Muscle layer of colon (tissue), 2 donors: ENCODE measurements at regions not wholly inside any gene's neighbourhood (a gene's known extent, or its start where the extent isn't known, plus 50 kb on each side); places are given as distances from the start of the nearest gene placed in this dataset.

Experiments used
- H3K27ac ChIP-seq: one replicate; pipeline ENCODE4 v1.7.0; 2013; ENCODE audit warnings: low read depth, mild to moderate bottlenecking, low read length, moderate library complexity
- H3K27me3 ChIP-seq, 2 donors: one replicate each; pipeline ENCODE4 v1.7.0; 2013; ENCODE audit warnings: low read length in 2 of 2, mild to moderate bottlenecking in 2 of 2; ENCODE audit not compliant: insufficient read depth in 2 of 2, control insufficient read depth in 1 of 2
- H3K36me3 ChIP-seq: one replicate; pipeline ENCODE4 v1.7.0; 2013; ENCODE audit warnings: mild to moderate bottlenecking, low read length; ENCODE audit not compliant: insufficient read depth
- H3K4me1 ChIP-seq: one replicate; pipeline ENCODE4 v1.7.0; 2013; ENCODE audit warnings: mild to moderate bottlenecking, low read length; ENCODE audit not compliant: insufficient read depth
- H3K4me3 ChIP-seq, 2 donors: one replicate each; pipeline ENCODE4 v1.7.0; 2013; ENCODE audit warnings: low read length in 2 of 2, low read depth in 1 of 2, mild to moderate bottlenecking in 1 of 2, moderate library complexity in 1 of 2
- H3K9ac ChIP-seq: one replicate; pipeline ENCODE4 v1.7.0; 2013; ENCODE audit warnings: low read length
- H3K9me3 ChIP-seq: one replicate; pipeline ENCODE4 v1.7.0; 2013; ENCODE audit warnings: mild to moderate bottlenecking, low read length
- donor health status: abdominal sarcoma.
- donor health status: Adenocarcinoma of cecum.

GRCh38 chr18:77559274-77559910 is 309.7 kb downstream of the GALR1 start:
- no peaks in the 10 kb centered on the region for H3K4me1 ChIP-seq
- no peaks in the 10 kb centered on the region for H3K9me3 ChIP-seq
- no peaks in the 10 kb centered on the region for H3K27me3 ChIP-seq
- H3K36me3 ChIP-seq = no peaks in the 10 kb centered on the region
- H3K27ac ChIP-seq = no peak overlapping the region
- no peak overlapping the region for H3K9ac ChIP-seq
- H3K4me3 ChIP-seq = no peak overlapping the region

- H3K27ac ChIP-seq = no peak overlapping the region
- H3K4me3 ChIP-seq = no peak overlapping the region
- no peaks in the 10 kb centered on the region for H3K36me3 ChIP-seq
- no peak overlapping the region for H3K9ac ChIP-seq
- H3K9me3 ChIP-seq = no peaks in the 10 kb centered on the region
- no peaks in the 10 kb centered on the region for H3K27me3 ChIP-seq
- no peaks in the 10 kb centered on the region for H3K4me1 ChIP-seq
Observed at GRCh38 chr18:77560341-77560992, 310.8 kb downstream of the GALR1 start.

GRCh38 chr18:77566604-77567003 is 317.0 kb downstream of the GALR1 start:
- Histone ChIP-seq H3K9me3 (no peaks in the 10 kb centered on the region), H3K9ac (no peak overlapping the region)

GRCh38 chr18:77567205-77567604 is 317.6 kb downstream of the GALR1 start:
- no peaks in the 10 kb centered on the region for H3K4me1 ChIP-seq
- H3K9ac ChIP-seq = no peak overlapping the region
- H3K36me3 ChIP-seq = no peaks in the 10 kb centered on the region
- no peak overlapping the region for H3K4me3 ChIP-seq
- H3K9me3 ChIP-seq = no peaks in the 10 kb centered on the region
- no peak overlapping the region for H3K27ac ChIP-seq
- H3K27me3 ChIP-seq = no peaks in the 10 kb centered on the region

More at GRCh38 chr18:77566604-77567003, 317.0 kb downstream of the GALR1 start:
- Histone ChIP-seq H3K36me3 (no peaks in the 10 kb centered on the region), H3K4me3 (no peak overlapping the region), H3K27ac (no peak overlapping the region), H3K4me1 (no peaks in the 10 kb centered on the region), H3K27me3 (no peaks in the 10 kb centered on the region)

GRCh38 chr18:77571743-77572142 is 322.1 kb downstream of the GALR1 start:
- Histone ChIP-seq H3K36me3 (no peaks in the 10 kb centered on the region), H3K4me3 (no peak overlapping the region), H3K27me3 (no peaks in the 10 kb centered on the region)

GRCh38 chr18:77572537-77572936 is 322.9 kb downstream of the GALR1 start:
- Histone ChIP-seq H3K9me3 (no peaks in the 10 kb centered on the region), H3K36me3 (no peaks in the 10 kb centered on the region), H3K27me3 (no peaks in the 10 kb centered on the region), H3K4me3 (no peak overlapping the region), H3K9ac (no peak overlapping the region), H3K4me1 (no peaks in the 10 kb centered on the region), H3K27ac (no peak overlapping the region)

More at GRCh38 chr18:77571743-77572142, 322.1 kb downstream of the GALR1 start:
- Histone ChIP-seq H3K27ac (no peak overlapping the region), H3K9ac (no peak overlapping the region), H3K4me1 (no peaks in the 10 kb centered on the region), H3K9me3 (no peaks in the 10 kb centered on the region)

GRCh38 chr18:77573571-77573970 is 323.9 kb downstream of the GALR1 start:
- Histone ChIP-seq H3K27ac (no peak overlapping the region), H3K4me3 (no peak overlapping the region), H3K36me3 (no peaks in the 10 kb centered on the region), H3K9ac (no peak overlapping the region), H3K9me3 (no peaks in the 10 kb centered on the region), H3K4me1 (no peaks in the 10 kb centered on the region), H3K27me3 (no peaks in the 10 kb centered on the region)

- Histone ChIP-seq H3K4me3 (no peak overlapping the region), H3K9ac (no peak overlapping the region)
Observed at GRCh38 chr18:77590943-77591515, 341.4 kb downstream of the GALR1 start.

GRCh38 chr18:77597726-77598125 is 348.1 kb downstream of the GALR1 start:
- Histone ChIP-seq H3K4me3 (no peak overlapping the region), H3K27me3 (no peaks in the 10 kb centered on the region), H3K27ac (no peak overlapping the region), H3K4me1 (no peaks in the 10 kb centered on the region), H3K9me3 (no peaks in the 10 kb centered on the region), H3K9ac (no peak overlapping the region), H3K36me3 (no peaks in the 10 kb centered on the region)

More at GRCh38 chr18:77590943-77591515, 341.4 kb downstream of the GALR1 start:
- Histone ChIP-seq H3K4me1 (no peaks in the 10 kb centered on the region), H3K36me3 (no peaks in the 10 kb centered on the region), H3K27me3 (no peaks in the 10 kb centered on the region), H3K27ac (no peak overlapping the region), H3K9me3 (no peaks in the 10 kb centered on the region)

GRCh38 chr18:77600674-77601073 is 351.0 kb downstream of the GALR1 start:
- Histone ChIP-seq H3K36me3 (no peaks in the 10 kb centered on the region), H3K9me3 (no peaks in the 10 kb centered on the region), H3K4me3 (no peak overlapping the region), H3K27me3 (no peaks in the 10 kb centered on the region), H3K9ac (no peak overlapping the region), H3K27ac (no peak overlapping the region), H3K4me1 (no peaks in the 10 kb centered on the region)

GRCh38 chr18:77601567-77601966 is 351.9 kb downstream of the GALR1 start:
- no peak overlapping the region for H3K4me3 ChIP-seq
- no peaks in the 10 kb centered on the region for H3K27me3 ChIP-seq
- H3K4me1 ChIP-seq = no peaks in the 10 kb centered on the region
- no peak overlapping the region for H3K27ac ChIP-seq
- no peaks in the 10 kb centered on the region for H3K9me3 ChIP-seq
- no peaks in the 10 kb centered on the region for H3K36me3 ChIP-seq
- no peak overlapping the region for H3K9ac ChIP-seq
